Spleen (tissue), 11 donors: ENCODE measurements at regions not wholly inside any gene's neighbourhood (a gene's known extent, or its start where the extent isn't known, plus 50 kb on each side); places are given as distances from the start of the nearest gene placed in this dataset.

ENCODE experiments used
- DNase-seq: peaks from one replicate; pipeline ENCODE4 v3.0.0-alpha.2; 2020
- H3K27ac ChIP-seq, 8 donors: fragments of 200-600 bp; sonication (generic) in 7 of 8; 1 replicate in 4 of 8; 2 replicates in 4 of 8; pipeline versions ENCODE4 v1.5.0 to v1.8.0; 2016 to 2021; ENCODE audit warnings: inconsistent platforms in 4 of 8, mild to moderate bottlenecking in 4 of 8, moderate library complexity in 1 of 8
- H3K27me3 ChIP-seq, 7 donors: fragments of 200-600 bp; sonication (generic) in 6 of 7; replicated peaks in 1 of 7; 1 replicate in 4 of 7; 2 replicates in 3 of 7; pipeline versions ENCODE4 v1.5.0 to v1.8.0; 2016 to 2021; ENCODE audit warnings: inconsistent platforms in 3 of 7, mild to moderate bottlenecking in 1 of 7
- H3K36me3 ChIP-seq, 6 donors: fragments of 200-600 bp; sonication (generic) in 5 of 6; 1 replicate in 4 of 6; 2 replicates in 2 of 6; pipeline versions ENCODE4 v1.5.0 to v1.8.0; 2016 to 2021; ENCODE audit warnings: inconsistent platforms in 2 of 6
- H3K4me1 ChIP-seq, 6 donors: fragments of 200-600 bp; sonication (generic) in 5 of 6; 1 replicate in 3 of 6; 2 replicates in 3 of 6; pipeline versions ENCODE4 v1.5.0 to v1.8.0; 2016 to 2021; ENCODE audit warnings: inconsistent platforms in 3 of 6
- H3K4me3 ChIP-seq, 8 donors: fragments of 200-600 bp; sonication (generic) in 7 of 8; 1 replicate in 4 of 8; 2 replicates in 4 of 8; pipeline versions ENCODE4 v1.5.0 to v1.8.0; 2016 to 2021; ENCODE audit warnings: inconsistent platforms in 4 of 8, mild to moderate bottlenecking in 4 of 8, moderate library complexity in 2 of 8
- H3K9me3 ChIP-seq, 8 donors: fragments of 200-600 bp; sonication (generic) in 7 of 8; 1 replicate in 4 of 8; 2 replicates in 4 of 8; pipeline versions ENCODE4 v1.5.0 to v1.8.0; 2016 to 2021; ENCODE audit warnings: inconsistent platforms in 4 of 8
- CTCF ChIP-seq, 11 experiments: fragments of 200-600 bp in 7 of 11; fragments of 450-650 bp in 4 of 11; sonication (generic) in 4 of 11; IDR thresholded peaks in 8 of 11; conservative IDR thresholded peaks in 3 of 11; 1 replicate in 7 of 11; 2 replicates in 4 of 11; pipeline versions ENCODE4 v1.4.0 to v1.8.0; 2016 to 2021; ENCODE audit warnings: antibody characterized with exemption in 11 of 11, inconsistent platforms in 4 of 11, mild to moderate bottlenecking in 1 of 11
- POLR2A ChIP-seq, 3 donors: fragments of 450-650 bp; IDR thresholded peaks; one replicate each; pipeline ENCODE4 v1.5.1; 2017; ENCODE audit warnings: antibody characterized with exemption in 3 of 3, mild to moderate bottlenecking in 1 of 3
- POLR2AphosphoS5 ChIP-seq, 3 donors: sonication (generic); formaldehyde crosslinking; IDR thresholded peaks; one replicate each; pipeline ENCODE4 v1.5.1; 2017; ENCODE audit warnings: antibody characterized with exemption in 3 of 3
- WGBS, 5 donors: extraction: QIAGEN DNeasy Blood & Tissue Kit in 3 of 5; methylation state at CpG; one replicate each; pipeline versions ENCODE4 v1.1.5 to v1.1.7; 2013 to 2018; 5-methylcytosine and 5-hydroxymethylcytosine counted together
- intact Hi-C: fragments of 100-400 bp; cut with DNase I; formaldehyde crosslinking; loops from one replicate; pipeline ENCODE4 v1.15.0; 2023; ENCODE audit warnings: low total_unique reads
- donor health status: healthy with polysubstance abuse.
- donor health status: DM: no; HTN: no; CAD: no; lungs with moderate emphysema.
- donor health status: DM: no; HTN: no; CAD: no.
- donor health status: Bipolar disorder and iron deficiency.
- donor health status: healthy.
- donor health status: DM: no; HTN: no; CAD: no.
- donor health status: DM: yes; HTN: yes; CAD: no.

- intact Hi-C loops: no loop called here
- no peak for DNase-seq
- WGBS, 5 donors: 21 to 36% (median 24%) methylated on average over 4 of the region's 4 CpGs
- Histone ChIP-seq H3K27ac (no peak overlapping the region), H3K9me3 (no peaks in the 10 kb centered on the region), H3K4me1 (peaks cover 0 to 20% (median 9%) of the 10 kb centered on the region in 6 donors), H3K27me3 (no peaks in the 10 kb centered on the region), H3K4me3 (no peak overlapping the region), H3K36me3 (no peaks in the 10 kb centered on the region)
- TF ChIP-seq CTCF (IDR thresholded peaks at IDR 0.05 in 8 of 11, conservative IDR thresholded peaks at IDR 0.05 in 3 of 11) (no peak), POLR2AphosphoS5 (IDR thresholded peaks at IDR 0.05) (no peak), POLR2A (IDR thresholded peaks at IDR 0.05) (no peak)
Measured at GRCh38 chr2:128686497-128686859, 367.8 kb upstream of the HS6ST1 start.

- Histone ChIP-seq H3K27ac (no peak overlapping the region), H3K36me3 (no peaks in the 10 kb centered on the region), H3K4me3 (no peak overlapping the region), H3K9me3 (no peaks in the 10 kb centered on the region), H3K4me1 (peaks cover 0 to 20% (median 9%) of the 10 kb centered on the region in 6 donors), H3K27me3 (no peaks in the 10 kb centered on the region)
- TF ChIP-seq POLR2A (IDR thresholded peaks at IDR 0.05): no peak
- no peak for TF ChIP-seq CTCF (IDR thresholded peaks at IDR 0.05 in 8 of 11, conservative IDR thresholded peaks at IDR 0.05 in 3 of 11)
- no peak for TF ChIP-seq POLR2AphosphoS5 (IDR thresholded peaks at IDR 0.05)
- DNase-seq: no peak
- intact Hi-C loops: no loop called here
- 81 to 90% (median 88%) methylated on average over 6 of the region's 6 CpGs for WGBS, 5 donors
Measured at GRCh38 chr2:128686881-128687555, 368.4 kb upstream of the HS6ST1 start.

- no peak overlapping the region for H3K4me3 ChIP-seq
- H3K9me3 ChIP-seq: no peaks in the 10 kb centered on the region
- no peak overlapping the region for H3K27ac ChIP-seq
- no peak for DNase-seq
- intact Hi-C loops: no loop called here
- TF ChIP-seq CTCF (IDR thresholded peaks at IDR 0.05 in 8 of 11, conservative IDR thresholded peaks at IDR 0.05 in 3 of 11) (no peak), POLR2A (IDR thresholded peaks at IDR 0.05) (no peak), POLR2AphosphoS5 (IDR thresholded peaks at IDR 0.05) (no peak)
- peaks cover 0 to 20% (median 9%) of the 10 kb centered on the region in 6 donors for H3K4me1 ChIP-seq
- no peaks in the 10 kb centered on the region for H3K36me3 ChIP-seq
- H3K27me3 ChIP-seq: no peaks in the 10 kb centered on the region
- WGBS, 5 donors: 62 to 89% (median 69%) methylated on average over 3 to 4 of the region's 4 CpGs
Measured at GRCh38 chr2:128687565-128687964, 368.9 kb upstream of the HS6ST1 start.

GRCh38 chr2:128689971-128690370, 371.3 kb upstream of the HS6ST1 start:
- Histone ChIP-seq H3K27ac (no peak overlapping the region), H3K4me3 (no peak overlapping the region), H3K4me1 (peaks cover 0 to 20% (median 9%) of the 10 kb centered on the region in 6 donors), H3K9me3 (no peaks in the 10 kb centered on the region), H3K36me3 (no peaks in the 10 kb centered on the region), H3K27me3 (no peaks in the 10 kb centered on the region)
- TF ChIP-seq POLR2AphosphoS5 (IDR thresholded peaks at IDR 0.05): no peak
- no peak for TF ChIP-seq POLR2A (IDR thresholded peaks at IDR 0.05)
- TF ChIP-seq CTCF (IDR thresholded peaks at IDR 0.05 in 8 of 11, conservative IDR thresholded peaks at IDR 0.05 in 3 of 11): no peak
- WGBS, 5 donors: 85 to 94% (median 92%) methylated on average over 14 of the region's 14 CpGs
- DNase-seq: no peak
- intact Hi-C loops: no loop called here
